ENCODE measurements at regions not wholly inside any gene's neighbourhood (a gene's known extent, or its start where the extent isn't known, plus 50 kb on each side); places are given as distances from the start of the nearest gene placed in this dataset.

- TF ChIP-seq ATF6 (CRISPR knock-in tag; IDR thresholded peaks at IDR 0.05) (no peak), ETV6 (CRISPR knock-in tag; IDR thresholded peaks at IDR 0.05) (no peak), ZNF138 (CRISPR knock-in tag; conservative IDR thresholded peaks at IDR 0.05) (no peak), CREM (CRISPR knock-in tag; IDR thresholded peaks at IDR 0.05) (no peak), TEAD4 (CRISPR knock-in tag; IDR thresholded peaks at IDR 0.05) (no peak), IRF1 (CRISPR knock-in tag; IDR thresholded peaks at IDR 0.05) (no peak), NR2C2 (CRISPR knock-in tag; IDR thresholded peaks at IDR 0.05) (no peak), CREB1 (CRISPR knock-in tag; IDR thresholded peaks at IDR 0.05) (no peak), ZNF671 (CRISPR knock-in tag; IDR thresholded peaks at IDR 0.05) (no peak)
Measured at GRCh38 chr5:98588215-98588614, 185.2 kb upstream of the RGMB start (continued).

- Mint-ChIP-seq H3K27ac (no peak overlapping the region), H3K4me3 (no peak overlapping the region), H3K9me3 (peaks cover 17% of the 10 kb centered on the region), H3K27me3 (ENCODE audit: low read depth) (no peaks in the 10 kb centered on the region), H3K36me3 (peaks cover 11% of the 10 kb centered on the region), H3K4me1 (no peaks in the 10 kb centered on the region)
- no peak for ATAC-seq
- TF ChIP-seq AR (CRISPR knock-in tag; IDR thresholded peaks at IDR 0.05) (no peak), MXD4 (CRISPR knock-in tag; IDR thresholded peaks at IDR 0.05; ENCODE audit: borderline replicate concordance) (no peak), AFF4 (CRISPR knock-in tag; IDR thresholded peaks at IDR 0.05; ENCODE audit: borderline replicate concordance) (no peak), SP1 (CRISPR knock-in tag; conservative IDR thresholded peaks at IDR 0.05) (no peak), FOXK1 (CRISPR knock-in tag; IDR thresholded peaks at IDR 0.05) (no peak), JUN (CRISPR knock-in tag; IDR thresholded peaks at IDR 0.05) (no peak), NFE2L1 (CRISPR knock-in tag; IDR thresholded peaks at IDR 0.05) (no peak), ZSCAN18 (CRISPR knock-in tag; IDR thresholded peaks at IDR 0.05) (no peak), CREM (CRISPR knock-in tag; IDR thresholded peaks at IDR 0.05) (no peak), OVOL2 (CRISPR knock-in tag; IDR thresholded peaks at IDR 0.05; ENCODE audit: borderline replicate concordance) (no peak), ERG (CRISPR knock-in tag; IDR thresholded peaks at IDR 0.05) (no peak)
- ChIA-PET CTCF (no interaction called here), POLR2A (no interaction called here)
- DNase-seq (ENCODE audit: low spot score): no peak
Measured at GRCh38 chr5:98593418-98593817, 180.0 kb upstream of the RGMB start.

Data from WTC11 (cell line).